ENCODE measurements at regions not wholly inside any gene's neighbourhood (a gene's known extent, or its start where the extent isn't known, plus 50 kb on each side); places are given as distances from the start of the nearest gene placed in this dataset.
"Not testable (repeated sequence)": the region's sequence is repeated elsewhere in the genome, so short reads cannot be mapped to it uniquely, and the experiment has no call there.

- ChIA-PET CTCF (interaction anchor here (0.6 kb wide), 1 partner anchor 272 kb away, joined by 3 read pairs; no protein-coding TSS in a partner anchor), POLR2A (no interaction called here)
- DNase-seq (ENCODE audit: low read depth), result no peak
- no peak for TF ChIP-seq CTCF (IDR thresholded peaks at IDR 0.05; ENCODE audit: insufficient read depth, low read depth, low read length)
- H3K4me3 ChIP-seq (ENCODE audit: low read depth, low read length), result no peak overlapping the region
- no peaks in the 10 kb centered on the region for H3K36me3 ChIP-seq (ENCODE audit: control insufficient read depth, insufficient read depth, low read length)
- no peaks in the 10 kb centered on the region for H3K27me3 ChIP-seq (ENCODE audit: control insufficient read depth, insufficient read depth, low read length)
Measured at GRCh38 chr2:59824314-59824713, 729.1 kb downstream of the BCL11A start.

- TF ChIP-seq CTCF (IDR thresholded peaks at IDR 0.05; ENCODE audit: insufficient read depth, low read depth, low read length), result no peak
- no peak overlapping the region for H3K4me3 ChIP-seq (ENCODE audit: low read depth, low read length)
- no peak for DNase-seq (ENCODE audit: low read depth)
- ChIA-PET POLR2A (no interaction called here), CTCF (no interaction called here)
- H3K36me3 ChIP-seq (ENCODE audit: control insufficient read depth, insufficient read depth, low read length), result no peaks in the 10 kb centered on the region
- H3K27me3 ChIP-seq (ENCODE audit: control insufficient read depth, insufficient read depth, low read length), result no peaks in the 10 kb centered on the region
Measured at GRCh38 chr2:59816075-59816474, 737.4 kb downstream of the BCL11A start.

- CTCF ChIA-PET; H3K36me3 ChIP-seq (ENCODE audit: control insufficient read depth, insufficient read depth, low read length); H3K4me3 ChIP-seq (ENCODE audit: low read depth, low read length); DNase-seq (ENCODE audit: low read depth); POLR2A ChIA-PET; H3K27me3 ChIP-seq (ENCODE audit: control insufficient read depth, insufficient read depth, low read length): not testable (repeated sequence)
Measured at GRCh38 chr2:59810283-59810682, 743.2 kb downstream of the BCL11A start.

GRCh38 chr2:59806486-59806885 lies 747.0 kb downstream of the BCL11A start:
- DNase-seq (ENCODE audit: low read depth), result no peak
- no peak overlapping the region for H3K4me3 ChIP-seq (ENCODE audit: low read depth, low read length)
- H3K36me3 ChIP-seq (ENCODE audit: control insufficient read depth, insufficient read depth, low read length), result no peaks in the 10 kb centered on the region
- no peak for TF ChIP-seq CTCF (IDR thresholded peaks at IDR 0.05; ENCODE audit: insufficient read depth, low read depth, low read length)
- ChIA-PET CTCF (no interaction called here), POLR2A (no interaction called here)
- no peaks in the 10 kb centered on the region for H3K27me3 ChIP-seq (ENCODE audit: control insufficient read depth, insufficient read depth, low read length)

GRCh38 chr2:59804732-59805131 lies 748.7 kb downstream of the BCL11A start:
- no peaks in the 10 kb centered on the region for H3K27me3 ChIP-seq (ENCODE audit: control insufficient read depth, insufficient read depth, low read length)
- TF ChIP-seq CTCF (IDR thresholded peaks at IDR 0.05; ENCODE audit: insufficient read depth, low read depth, low read length), result no peak
- no peak overlapping the region for H3K4me3 ChIP-seq (ENCODE audit: low read depth, low read length)
- POLR2A ChIA-PET, result no interaction called here
- no peak for DNase-seq (ENCODE audit: low read depth)
- CTCF ChIA-PET, result no interaction called here
- H3K36me3 ChIP-seq (ENCODE audit: control insufficient read depth, insufficient read depth, low read length), result no peaks in the 10 kb centered on the region

GRCh38 chr2:59803586-59803985 lies 749.9 kb downstream of the BCL11A start:
- Histone ChIP-seq H3K36me3 (ENCODE audit: control insufficient read depth, insufficient read depth, low read length) (no peaks in the 10 kb centered on the region), H3K4me3 (ENCODE audit: low read depth, low read length) (no peak overlapping the region), H3K27me3 (ENCODE audit: control insufficient read depth, insufficient read depth, low read length) (no peaks in the 10 kb centered on the region)
- POLR2A ChIA-PET, result no interaction called here
- CTCF ChIA-PET, result no interaction called here
- TF ChIP-seq CTCF (IDR thresholded peaks at IDR 0.05; ENCODE audit: insufficient read depth, low read depth, low read length), result no peak
- no peak for DNase-seq (ENCODE audit: low read depth)
